PC-9 (cell line): ENCODE measurements at regions not wholly inside any gene's neighbourhood (a gene's known extent, or its start where the extent isn't known, plus 50 kb on each side); places are given as distances from the start of the nearest gene placed in this dataset.

ENCODE experiments used
- BruUV-seq: library from RNA; stranded (reverse); fragments of 400-500 nt; replicated peaks from 2 replicates; lab custom pipeline; 2021; lab: Mats Ljungman, UMichigan
- CTCF ChIA-PET: fragments of 300-600 bp; sonication (Branson Sonifier 250); formaldehyde crosslinking; loops from one replicate; lab custom pipeline; 2022; ENCODE audit warnings: antibody characterized with exemption; lab: Charles Lee
- POLR2A ChIA-PET: fragments of 300-600 bp; sonication (Branson Sonifier 250); formaldehyde crosslinking; loops from one replicate; lab custom pipeline; 2022; ENCODE audit warnings: antibody characterized with exemption; ENCODE audit not compliant: unreplicated experiment; lab: Charles Lee
- DNase-seq, 2 experiments: peaks; one replicate each; pipeline versions ENCODE4 v3.0.0 to v3.0.0-alpha.2; 2015 to 2022; ENCODE audit warnings: mixed read lengths in 1 of 2
- H2AFZ ChIP-seq: fragments of 200-600 bp; sonication (generic); 2 replicates; pipeline ENCODE4 v1.8.1; 2017; ENCODE audit warnings: antibody characterized with exemption
- H3F3A ChIP-seq: fragments of 200-600 bp; sonication (generic); 2 replicates; pipeline ENCODE4 v1.8.1; 2017; ENCODE audit warnings: antibody characterized with exemption, mild to moderate bottlenecking, low read depth; ENCODE audit not compliant: insufficient read depth
- H3K27ac ChIP-seq: fragments of 200-600 bp; sonication (generic); 2 replicates; pipeline ENCODE4 v1.6.1; 2016; ENCODE audit warnings: mixed run types
- H3K27me3 ChIP-seq: fragments of 200-600 bp; sonication (generic); 2 replicates; pipeline ENCODE4 v1.6.1; 2016; ENCODE audit warnings: low read depth, mixed run types; ENCODE audit not compliant: insufficient read depth
- H3K36me3 ChIP-seq: fragments of 200-600 bp; sonication (generic); 2 replicates; pipeline ENCODE4 v1.6.1; 2016; ENCODE audit warnings: low read depth, mixed run types
- H3K4me1 ChIP-seq: fragments of 200-600 bp; sonication (generic); replicated peaks from 2 replicates; pipeline ENCODE4 v1.6.1; 2016; ENCODE audit warnings: mixed run types; ENCODE audit not compliant: insufficient read depth
- H3K4me2 ChIP-seq: fragments of 200-600 bp; sonication (generic); 2 replicates; pipeline ENCODE4 v1.6.1; 2017; ENCODE audit warnings: mixed run types
- H3K4me3 ChIP-seq: fragments of 200-600 bp; sonication (generic); 2 replicates; pipeline ENCODE4 v1.6.1; 2016; ENCODE audit warnings: mixed run types
- H3K79me2 ChIP-seq: fragments of 200-600 bp; sonication (generic); 2 replicates; pipeline ENCODE4 v1.6.1; 2017; ENCODE audit warnings: low read depth, mixed run types
- H3K9me2 ChIP-seq: fragments of 200-600 bp; sonication (generic); 2 replicates; pipeline ENCODE4 v1.8.1; 2017; ENCODE audit warnings: mild to moderate bottlenecking; ENCODE audit not compliant: insufficient read depth
- H3K9me3 ChIP-seq: fragments of 200-600 bp; sonication (generic); 2 replicates; pipeline ENCODE4 v1.8.1; 2016; ENCODE audit warnings: low read depth; ENCODE audit not compliant: insufficient read depth
- H4K20me1 ChIP-seq: fragments of 200-600 bp; sonication (generic); 2 replicates; pipeline ENCODE4 v1.8.1; 2017; ENCODE audit not compliant: insufficient read depth
- CTCF ChIP-seq: fragments of 200-600 bp; sonication (generic); conservative IDR thresholded peaks from 2 replicates; pipeline ENCODE4 v1.6.1; 2017; ENCODE audit warnings: mixed run types, antibody characterized with exemption, mild to moderate bottlenecking, moderate library complexity
- EZH2 ChIP-seq: fragments of 200-600 bp; sonication (generic); IDR thresholded peaks from 2 replicates; pipeline ENCODE4 v1.8.0; 2017; ENCODE audit warnings: antibody characterized with exemption, low read depth
- intact Hi-C: fragments of 100-400 bp; cut with micrococcal nuclease; formaldehyde crosslinking; loops from one replicate; pipeline ENCODE4 v1.10.0; 2022; ENCODE audit not compliant: unreplicated experiment

GRCh38 chr7:106393564-106394251 lies 108.9 kb upstream of the NAMPT start:
- Histone ChIP-seq H2AFZ (no peak overlapping the region), H3K79me2 (no peaks in the 10 kb centered on the region), H4K20me1 (no peaks in the 10 kb centered on the region), H3K36me3 (no peaks in the 10 kb centered on the region), H3K4me3 (no peak overlapping the region), H3K4me1 (0 out of 2 replicates have a peak, but pooled peaks cover 5% of the 10 kb centered on the region), H3K27ac (no peak overlapping the region), H3K9me3 (peaks cover 6% of the 10 kb centered on the region), H3K27me3 (no peaks in the 10 kb centered on the region), H3F3A (no peaks in the 10 kb centered on the region), H3K4me2 (no peak overlapping the region), H3K9me2 (no peaks in the 10 kb centered on the region)
- ChIA-PET POLR2A (interaction anchor here (0.7 kb wide), 2 partner anchors 109 to 198 kb away, joined by 6 read pairs; no protein-coding TSS in a partner anchor), CTCF (no interaction called here)
- BruUV-seq = no TSS peak
- TF ChIP-seq CTCF (no peak), EZH2 (no peak)
- no peak for DNase-seq
- intact Hi-C loops = no loop called here

- H3K4me2 ChIP-seq = no peak overlapping the region
- no peaks in the 10 kb centered on the region for H3K79me2 ChIP-seq
- TF ChIP-seq CTCF = no peak
- no peak for TF ChIP-seq EZH2
- H3K4me1 ChIP-seq = 0 out of 2 replicates have a peak, but pooled peaks cover 5% of the 10 kb centered on the region
- intact Hi-C loops = no loop called here
- no peak for DNase-seq
- CTCF ChIA-PET = no interaction called here
- no peaks in the 10 kb centered on the region for H3K36me3 ChIP-seq
- no peaks in the 10 kb centered on the region for H4K20me1 ChIP-seq
- no peaks in the 10 kb centered on the region for H3K27me3 ChIP-seq
- POLR2A ChIA-PET = no interaction called here
- peaks cover 6% of the 10 kb centered on the region for H3K9me3 ChIP-seq
- H3K4me3 ChIP-seq = no peak overlapping the region
- H2AFZ ChIP-seq = no peak overlapping the region; the same call in 1 of the 2 replicates
- no peak overlapping the region for H3K27ac ChIP-seq
- BruUV-seq = no TSS peak
- H3F3A ChIP-seq = no peaks in the 10 kb centered on the region
- H3K9me2 ChIP-seq = no peaks in the 10 kb centered on the region
Observed at GRCh38 chr7:106392590-106392989, 107.8 kb upstream of the NAMPT start.

- Histone ChIP-seq H2AFZ (no peak overlapping the region; the same call in 1 of the 2 replicates), H3K27ac (no peak overlapping the region), H3K9me3 (peaks cover 6% of the 10 kb centered on the region), H3K79me2 (no peaks in the 10 kb centered on the region), H3K4me1 (0 out of 2 replicates have a peak, but pooled peaks cover 5% of the 10 kb centered on the region), H3K4me2 (no peak overlapping the region), H3K4me3 (no peak overlapping the region), H3K36me3 (no peaks in the 10 kb centered on the region), H4K20me1 (no peaks in the 10 kb centered on the region), H3K27me3 (no peaks in the 10 kb centered on the region), H3F3A (no peaks in the 10 kb centered on the region), H3K9me2 (no peaks in the 10 kb centered on the region)
- DNase-seq = no peak
- intact Hi-C loops = no loop called here
- TF ChIP-seq CTCF = no peak
- no peak for TF ChIP-seq EZH2
- no TSS peak for BruUV-seq
- CTCF ChIA-PET = no interaction called here
- POLR2A ChIA-PET = no interaction called here
Observed at GRCh38 chr7:106392144-106392543, 107.4 kb upstream of the NAMPT start.
